OCI-LY1 (cell line): ENCODE measurements at regions not wholly inside any gene's neighbourhood (a gene's known extent, or its start where the extent isn't known, plus 50 kb on each side); places are given as distances from the start of the nearest gene placed in this dataset.
"Not testable (repeated sequence)": the region's sequence is repeated elsewhere in the genome, so short reads cannot be mapped to it uniquely, and the experiment has no call there.

Source experiments
- H2AFZ ChIP-seq: fragments of 200-600 bp; sonication (generic), shearing (Covaris generic); 2 replicates; pipeline ENCODE4 v1.6.0; 2014; ENCODE audit warnings: antibody characterized with exemption, mild to moderate bottlenecking, low read length
- H3F3A ChIP-seq: fragments of 200-600 bp; sonication (generic), shearing (Covaris generic); 2 replicates; pipeline ENCODE4 v1.6.0; 2014; ENCODE audit warnings: mild to moderate bottlenecking, antibody characterized with exemption, low read length, moderate library complexity; ENCODE audit not compliant: insufficient read depth
- H3K27ac ChIP-seq: fragments of 200-600 bp; sonication (generic); 2 replicates; pipeline ENCODE4 v1.5.1; 2014; ENCODE audit warnings: low read length, mixed run types, mild to moderate bottlenecking, low read depth; ENCODE audit not compliant: poor library complexity, severe bottlenecking
- H3K27me3 ChIP-seq: fragments of 200-600 bp; sonication (generic); 2 replicates; pipeline ENCODE4 v1.6.0; 2014; ENCODE audit warnings: antibody characterized with exemption, mild to moderate bottlenecking, low read length, moderate library complexity; ENCODE audit not compliant: insufficient read depth
- H3K36me3 ChIP-seq: fragments of 200-600 bp; sonication (generic); 2 replicates; pipeline ENCODE4 v1.6.1; 2014; ENCODE audit warnings: mild to moderate bottlenecking, antibody characterized with exemption, low read length, moderate library complexity, mixed read lengths; ENCODE audit not compliant: insufficient read depth
- H3K4me1 ChIP-seq: fragments of 200-600 bp; sonication (generic); 2 replicates; pipeline ENCODE4 v1.5.1; 2014; ENCODE audit warnings: mild to moderate bottlenecking, low read length, moderate library complexity; ENCODE audit not compliant: insufficient read depth, severe bottlenecking
- H3K4me2 ChIP-seq: fragments of 200-600 bp; sonication (generic), shearing (Covaris generic); 2 replicates; pipeline ENCODE4 v1.6.1; 2014; ENCODE audit warnings: low read length
- H3K4me3 ChIP-seq: fragments of 200-600 bp; sonication (generic); 2 replicates; pipeline ENCODE4 v1.5.1; 2014; ENCODE audit warnings: low read length, low read depth, mild to moderate bottlenecking, mixed read lengths; ENCODE audit not compliant: poor library complexity, severe bottlenecking
- H3K79me2 ChIP-seq: fragments of 200-600 bp; shearing (Covaris generic); 2 replicates; pipeline ENCODE4 v1.6.1; 2016; ENCODE audit warnings: mixed run types, low read length, mixed read lengths; ENCODE audit not compliant: insufficient read depth
- H3K9ac ChIP-seq: fragments of 200-600 bp; sonication (generic), shearing (Covaris generic); 2 replicates; pipeline ENCODE4 v1.6.1; 2014; ENCODE audit warnings: mild to moderate bottlenecking, low read length, mixed read lengths
- H3K9me2 ChIP-seq: fragments of 200-600 bp; sonication (generic), shearing (Covaris generic); 2 replicates; pipeline ENCODE4 v1.6.1; 2014; ENCODE audit warnings: low read depth, mild to moderate bottlenecking, low read length, mixed read lengths
- H3K9me3 ChIP-seq: fragments of 200-600 bp; shearing (Covaris generic); 2 replicates; pipeline ENCODE4 v1.6.1; 2014; ENCODE audit warnings: low read length, mixed read lengths
- H4K20me1 ChIP-seq: fragments of 200-600 bp; sonication (generic), shearing (Covaris generic); 2 replicates; pipeline ENCODE4 v1.6.0; 2016; ENCODE audit warnings: mild to moderate bottlenecking, low read length; ENCODE audit not compliant: insufficient read depth
- EZH2 ChIP-seq: fragments of 200-600 bp; sonication (generic), shearing (Covaris generic); IDR thresholded peaks from 2 replicates; pipeline ENCODE4 v1.8.0; 2017; ENCODE audit warnings: borderline replicate concordance, mixed run types, mild to moderate bottlenecking, antibody characterized with exemption, low read length, moderate library complexity, mixed read lengths
- TF ChIP-seq, protein P1 (sequence below): fragments of 200-600 bp; sonication (generic), shearing (Covaris generic); IDR thresholded peaks from 2 replicates; pipeline ENCODE4 v1.5.1; 2017; ENCODE audit warnings: mild to moderate bottlenecking, antibody characterized with exemption, low read length, moderate library complexity, mixed read lengths

DNA sequence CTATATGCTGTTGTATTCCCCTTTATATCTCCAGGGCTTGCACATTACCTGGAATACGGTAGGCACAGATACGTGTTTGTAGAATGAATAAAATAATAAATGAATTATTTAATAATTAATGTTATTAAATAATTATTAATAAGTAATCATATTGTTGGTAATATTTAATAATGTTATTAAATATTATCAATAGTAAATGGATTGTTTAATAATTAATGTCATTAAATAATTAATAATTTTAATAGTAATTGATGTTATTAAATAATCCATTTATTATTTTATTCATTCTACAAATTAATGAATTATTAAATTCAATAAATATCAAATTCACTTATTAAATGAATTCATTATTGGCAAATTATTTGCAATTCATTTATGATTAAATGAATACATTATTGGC is 175.1 kb downstream of the MATN1 start:
- H3K4me1 ChIP-seq = no peaks in the 10 kb centered on the region
- no peak overlapping the region for H3K4me2 ChIP-seq
- H3K9ac ChIP-seq = no peak overlapping the region
- no peak overlapping the region for H3K4me3 ChIP-seq
- H3K9me2 ChIP-seq = no peaks in the 10 kb centered on the region
- H3K79me2 ChIP-seq = no peaks in the 10 kb centered on the region
- no peaks in the 10 kb centered on the region for H3F3A ChIP-seq
- no peak overlapping the region for H3K27ac ChIP-seq
- H3K9me3 ChIP-seq = no peaks in the 10 kb centered on the region
- H2AFZ ChIP-seq = no peak overlapping the region
- no peak for TF ChIP-seq EZH2
- TF ChIP-seq, protein P1, sequence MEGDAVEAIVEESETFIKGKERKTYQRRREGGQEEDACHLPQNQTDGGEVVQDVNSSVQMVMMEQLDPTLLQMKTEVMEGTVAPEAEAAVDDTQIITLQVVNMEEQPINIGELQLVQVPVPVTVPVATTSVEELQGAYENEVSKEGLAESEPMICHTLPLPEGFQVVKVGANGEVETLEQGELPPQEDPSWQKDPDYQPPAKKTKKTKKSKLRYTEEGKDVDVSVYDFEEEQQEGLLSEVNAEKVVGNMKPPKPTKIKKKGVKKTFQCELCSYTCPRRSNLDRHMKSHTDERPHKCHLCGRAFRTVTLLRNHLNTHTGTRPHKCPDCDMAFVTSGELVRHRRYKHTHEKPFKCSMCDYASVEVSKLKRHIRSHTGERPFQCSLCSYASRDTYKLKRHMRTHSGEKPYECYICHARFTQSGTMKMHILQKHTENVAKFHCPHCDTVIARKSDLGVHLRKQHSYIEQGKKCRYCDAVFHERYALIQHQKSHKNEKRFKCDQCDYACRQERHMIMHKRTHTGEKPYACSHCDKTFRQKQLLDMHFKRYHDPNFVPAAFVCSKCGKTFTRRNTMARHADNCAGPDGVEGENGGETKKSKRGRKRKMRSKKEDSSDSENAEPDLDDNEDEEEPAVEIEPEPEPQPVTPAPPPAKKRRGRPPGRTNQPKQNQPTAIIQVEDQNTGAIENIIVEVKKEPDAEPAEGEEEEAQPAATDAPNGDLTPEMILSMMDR = no peak
- no peaks in the 10 kb centered on the region for H3K36me3 ChIP-seq
- no peaks in the 10 kb centered on the region for H4K20me1 ChIP-seq
- H3K27me3 ChIP-seq = no peaks in the 10 kb centered on the region

DNA sequence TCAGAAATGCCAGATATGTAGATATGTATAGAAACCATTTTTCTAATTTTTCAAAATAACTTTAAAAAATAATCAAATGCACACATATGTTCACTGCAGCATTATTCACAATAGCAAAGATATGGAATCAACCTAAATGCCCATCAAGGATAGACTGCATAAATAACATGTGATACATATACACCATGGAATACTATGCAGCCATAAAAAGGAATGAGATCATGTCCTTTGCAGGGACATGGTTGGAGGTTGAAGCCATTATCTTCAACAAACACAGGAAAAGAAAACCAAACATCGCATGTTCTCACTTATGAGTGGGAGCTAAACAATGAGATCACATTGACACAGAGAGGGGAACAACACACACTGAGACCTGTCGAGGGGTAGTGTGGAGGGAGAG is 176.1 kb downstream of the MATN1 start:
- H3K4me3 ChIP-seq, H3K27me3 ChIP-seq, H3F3A ChIP-seq, H3K36me3 ChIP-seq, H3K4me1 ChIP-seq, H3K4me2 ChIP-seq, H3K27ac ChIP-seq, H4K20me1 ChIP-seq, H3K9me2 ChIP-seq, H3K79me2 ChIP-seq, H3K9me3 ChIP-seq, H3K9ac ChIP-seq, H2AFZ ChIP-seq: not testable (repeated sequence)

DNA sequence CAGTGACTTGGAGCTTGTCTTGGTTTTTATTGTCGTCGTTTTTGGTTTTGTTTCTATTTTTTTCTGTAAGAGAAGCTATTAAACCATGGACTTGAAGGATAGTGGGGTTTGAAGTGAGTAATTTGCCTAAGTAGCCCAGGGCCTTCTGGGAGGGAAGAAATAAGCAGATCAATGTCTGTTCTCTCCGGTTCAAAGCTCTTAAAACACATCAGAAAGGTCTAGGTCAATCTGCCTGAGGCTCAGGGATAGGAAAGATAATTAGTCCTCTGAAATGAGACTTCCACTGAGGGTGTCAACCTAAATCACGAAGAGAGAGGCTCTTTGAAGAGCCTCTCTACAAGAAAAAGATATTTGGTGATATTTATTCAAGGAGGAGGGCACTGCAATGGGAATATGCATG is 178.0 kb downstream of the MATN1 start:
- Histone ChIP-seq H3K9me2 (no peaks in the 10 kb centered on the region), H3K27me3 (no peaks in the 10 kb centered on the region; the same call in 1 of the 2 replicates), H2AFZ (no peak overlapping the region)

More for the DNA sequence above, 178.0 kb downstream of the MATN1 start:
- Histone ChIP-seq H3K9me3 (no peaks in the 10 kb centered on the region), H3K4me3 (no peak overlapping the region), H3K27ac (no peak overlapping the region), H3K4me1 (no peaks in the 10 kb centered on the region), H3K4me2 (no peak overlapping the region), H4K20me1 (no peaks in the 10 kb centered on the region), H3K36me3 (no peaks in the 10 kb centered on the region), H3F3A (no peaks in the 10 kb centered on the region), H3K79me2 (no peaks in the 10 kb centered on the region), H3K9ac (no peak overlapping the region)
- TF ChIP-seq, protein P1 = no peak
- no peak for TF ChIP-seq EZH2
